ENCODE measurements at regions not wholly inside any gene's neighbourhood (a gene's known extent, or its start where the extent isn't known, plus 50 kb on each side); places are given as distances from the start of the nearest gene placed in this dataset.

DNA sequence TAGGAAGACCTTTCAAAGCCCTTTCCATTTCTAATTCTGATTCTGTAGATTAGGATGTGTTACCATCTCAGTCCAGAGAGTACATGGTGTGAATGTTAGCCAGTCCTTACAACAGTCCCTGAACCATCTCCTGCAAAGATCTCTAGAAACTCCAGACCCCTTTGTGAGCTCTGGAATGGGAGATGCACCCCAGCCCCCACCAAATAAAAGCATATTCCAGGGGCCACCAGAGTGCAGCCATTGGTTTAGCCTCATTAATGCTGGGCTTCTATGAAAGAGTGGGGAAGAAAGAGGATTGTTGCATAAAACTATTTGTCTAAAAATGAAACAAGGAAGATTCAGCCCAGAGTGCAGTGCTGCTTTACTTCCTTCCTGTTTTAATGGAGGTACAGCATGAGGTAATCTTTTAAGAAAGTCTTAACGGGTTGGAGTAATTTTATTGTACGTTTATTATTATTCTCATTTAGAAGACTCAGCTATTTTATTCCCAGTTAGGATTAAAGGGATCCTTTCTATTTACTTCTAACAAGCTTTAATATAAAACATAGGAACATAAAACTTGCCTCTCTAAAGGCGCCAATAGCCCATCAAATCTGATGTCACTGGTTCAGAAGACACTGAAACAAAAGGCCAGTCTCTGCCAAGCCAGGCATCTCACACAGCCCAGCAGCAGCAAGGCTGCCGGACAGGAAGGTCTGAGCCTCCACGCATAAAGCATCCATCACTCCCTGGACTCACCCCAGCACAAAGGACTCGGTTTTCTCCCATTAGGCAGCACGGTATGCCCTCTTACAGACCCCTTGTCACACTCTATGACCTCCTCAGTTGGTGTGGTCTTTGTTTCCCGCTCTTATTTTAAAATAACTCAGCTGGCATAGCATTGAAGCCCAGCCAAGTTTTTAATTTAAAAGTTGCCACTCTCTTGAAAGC, 203.9 kb upstream of the BLID start:
- intact Hi-C loops (cut with micrococcal nuclease), result no loop called here

DNA sequence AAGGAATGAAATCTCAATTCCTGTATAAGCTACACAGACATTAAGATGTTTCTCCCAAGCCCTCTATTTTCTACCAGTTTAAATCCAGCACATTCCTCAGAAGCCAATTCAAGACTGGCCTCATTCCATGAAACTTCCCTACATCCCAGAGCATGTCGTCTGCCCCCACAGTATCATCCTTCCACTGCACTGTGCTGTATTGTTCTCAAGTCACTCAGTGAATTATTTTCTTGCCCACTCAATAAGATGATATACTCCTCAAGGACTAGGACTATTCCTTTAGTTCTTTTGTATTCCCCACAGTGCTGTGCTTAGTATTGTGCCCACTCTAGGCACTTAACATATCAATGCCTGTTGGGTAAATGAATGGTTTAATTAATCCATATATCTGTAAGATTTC, 203.1 kb upstream of the BLID start:
- intact Hi-C loops (cut with micrococcal nuclease), result no loop called here

GRCh38 chr11:122317305-122317704, 201.3 kb upstream of the BLID start:
- intact Hi-C loops (cut with micrococcal nuclease), result no loop called here

GRCh38 chr11:122313581-122313980, 197.6 kb upstream of the BLID start:
- intact Hi-C loops (cut with micrococcal nuclease), result no loop called here

GRCh38 chr11:122311216-122311755, 195.3 kb upstream of the BLID start:
- intact Hi-C loops (cut with micrococcal nuclease), result no loop called here

- intact Hi-C loops (cut with micrococcal nuclease), result no loop called here
Measured at GRCh38 chr11:122310766-122311165, 194.8 kb upstream of the BLID start.

DNA sequence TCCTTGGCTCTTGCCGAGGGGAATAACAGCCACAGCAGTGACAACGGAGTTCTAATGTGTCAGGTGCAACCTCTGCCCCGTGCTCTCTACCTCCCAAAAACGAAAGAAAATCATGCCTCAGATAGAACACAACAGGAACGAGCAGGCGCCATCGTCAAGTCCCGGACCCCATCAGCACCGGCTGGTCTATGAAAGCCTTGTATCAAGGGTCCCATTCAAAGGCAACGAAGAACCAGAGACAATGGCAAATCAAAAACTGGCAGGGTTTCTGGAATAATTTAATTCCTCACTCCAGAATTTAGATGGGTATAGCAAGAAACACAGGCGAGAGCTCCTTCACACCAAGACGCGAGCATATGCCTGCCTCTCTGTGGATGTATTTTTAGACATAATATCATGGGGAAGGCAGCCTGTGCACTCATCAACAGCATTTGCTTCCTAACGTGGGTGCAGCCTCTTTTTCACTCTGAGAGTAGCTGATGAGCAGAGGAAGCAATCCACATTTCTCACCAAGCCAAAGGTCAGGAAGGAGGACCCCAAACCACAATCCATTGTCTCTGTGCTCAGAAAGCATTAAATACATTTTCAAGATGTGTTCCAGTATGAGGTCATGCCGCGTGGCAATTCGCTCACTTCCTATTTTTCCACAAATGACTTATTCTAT, 193.4 kb upstream of the BLID start:
- intact Hi-C loops (cut with micrococcal nuclease), result no loop called here

DNA sequence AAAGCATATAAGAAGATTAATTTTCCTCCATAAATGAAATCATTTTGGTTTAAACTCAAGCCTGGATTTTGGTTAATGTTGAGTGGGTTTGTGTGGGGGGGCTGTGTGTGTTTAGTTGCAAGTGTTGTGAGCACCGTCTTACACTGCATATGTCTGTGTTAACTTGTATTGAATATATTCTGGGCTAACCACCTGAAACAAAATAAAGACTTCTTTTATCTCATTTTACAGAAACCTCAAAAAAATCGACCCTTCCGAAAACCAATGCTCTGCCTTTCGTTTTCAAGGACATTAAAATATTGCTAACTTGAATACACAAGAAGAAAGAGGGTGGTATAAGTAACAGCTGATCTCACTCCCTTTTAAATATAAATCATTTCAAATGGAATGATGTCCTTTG, 192.2 kb upstream of the BLID start:
- intact Hi-C loops (cut with micrococcal nuclease), result no loop called here

DNA sequence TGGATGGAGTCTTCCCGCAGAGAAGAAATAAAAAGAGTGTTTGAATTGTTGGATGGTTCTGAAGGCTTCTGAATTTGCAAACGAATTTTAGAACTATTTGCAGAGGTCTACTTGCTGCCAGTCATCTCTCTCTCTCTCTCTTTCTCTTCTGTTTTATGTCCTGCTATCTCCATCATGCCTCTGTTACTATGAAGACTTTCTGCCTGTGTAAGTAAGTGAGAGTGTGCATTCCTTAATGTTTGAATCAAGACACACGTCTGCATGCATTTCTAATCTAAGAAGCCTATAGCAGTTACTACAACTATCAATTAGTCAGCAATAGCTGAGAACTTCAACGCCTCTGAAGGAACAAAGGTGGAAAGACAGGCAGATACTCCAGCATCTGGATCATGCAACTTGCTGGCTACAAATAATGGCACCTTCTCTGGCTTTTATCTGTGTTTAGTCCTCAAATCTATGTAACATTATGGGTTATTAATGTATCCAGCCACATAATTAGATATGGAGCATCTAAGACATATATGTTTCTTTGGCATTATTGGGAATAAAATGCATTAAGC, 191.5 kb upstream of the BLID start:
- intact Hi-C loops (cut with micrococcal nuclease), result no loop called here

DNA sequence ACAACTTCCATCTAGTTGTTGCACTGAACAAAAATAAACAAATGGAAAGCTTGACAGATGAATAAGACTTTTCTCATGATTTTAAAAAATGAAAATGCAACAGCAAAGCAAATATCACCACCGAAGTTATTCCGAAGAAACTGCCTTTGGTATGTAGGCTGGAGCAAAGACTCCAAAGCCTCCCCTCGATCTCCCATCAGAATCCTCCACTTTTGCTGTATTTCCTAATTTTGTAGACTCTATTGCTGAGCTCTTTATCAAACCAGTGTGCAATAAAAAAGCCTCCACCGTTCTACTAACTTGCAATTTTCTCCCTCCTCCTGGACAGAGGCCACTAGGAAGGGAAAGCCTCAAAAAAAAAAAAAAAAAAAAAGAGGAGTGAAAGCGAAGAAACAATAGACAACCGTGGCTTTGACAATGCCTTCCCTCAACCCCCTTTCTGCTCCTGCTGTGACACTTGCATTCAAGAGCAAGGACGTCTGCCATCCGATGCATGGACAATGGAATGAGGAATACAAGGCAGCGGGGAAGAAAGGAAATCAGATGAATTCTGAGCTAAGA, 190.9 kb upstream of the BLID start:
- intact Hi-C loops (cut with micrococcal nuclease), result no loop called here

DNA sequence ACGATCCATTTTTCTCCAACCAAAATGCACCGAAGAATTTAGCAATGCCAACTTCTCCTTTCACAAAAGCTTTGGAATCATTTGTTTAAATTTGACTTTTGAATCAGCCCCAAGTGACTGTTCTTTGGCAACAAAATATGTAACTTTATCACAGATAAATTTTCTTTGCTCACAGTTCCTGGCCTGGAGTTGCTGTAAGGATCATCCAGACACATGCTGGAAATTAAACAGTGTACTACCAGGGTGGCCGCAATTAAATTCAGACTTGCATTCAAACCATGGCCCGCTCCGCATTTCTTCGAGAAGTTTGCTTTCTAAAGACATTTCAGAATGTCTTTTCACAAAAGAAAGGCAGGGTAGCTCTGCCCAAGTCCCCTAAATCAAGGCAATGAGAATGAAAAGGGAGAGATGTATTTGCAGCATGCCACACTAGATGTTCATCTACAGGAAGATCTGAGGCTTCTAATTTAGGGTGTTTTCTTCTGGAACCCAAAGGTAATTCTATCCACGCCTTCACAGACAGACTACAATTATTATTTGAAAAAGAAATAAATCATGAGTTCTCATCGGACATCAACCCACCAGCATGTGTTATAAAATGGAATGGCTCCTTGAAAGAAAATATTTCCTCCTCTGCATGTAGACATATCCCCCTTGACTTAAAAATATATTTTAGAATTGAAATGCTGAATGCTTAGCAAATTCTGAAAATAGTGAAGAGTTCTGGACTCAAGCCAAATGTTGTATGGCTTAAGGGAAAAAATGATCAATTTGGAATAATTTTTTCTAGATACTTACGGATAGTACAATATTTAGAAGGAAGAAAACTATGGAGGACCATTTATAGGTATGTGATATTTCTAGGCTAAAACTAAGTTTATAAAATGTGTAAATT, 189.7 kb upstream of the BLID start:
- intact Hi-C loops (cut with micrococcal nuclease), result no loop called here

GRCh38 chr11:122304973-122305372, 189.0 kb upstream of the BLID start:
- intact Hi-C loops (cut with micrococcal nuclease), result no loop called here

GRCh38 chr11:122304306-122304705, 188.3 kb upstream of the BLID start:
- intact Hi-C loops (cut with micrococcal nuclease), result no loop called here

- intact Hi-C loops (cut with micrococcal nuclease), result no loop called here
Measured at GRCh38 chr11:122294041-122294440, 178.0 kb upstream of the BLID start.

DNA sequence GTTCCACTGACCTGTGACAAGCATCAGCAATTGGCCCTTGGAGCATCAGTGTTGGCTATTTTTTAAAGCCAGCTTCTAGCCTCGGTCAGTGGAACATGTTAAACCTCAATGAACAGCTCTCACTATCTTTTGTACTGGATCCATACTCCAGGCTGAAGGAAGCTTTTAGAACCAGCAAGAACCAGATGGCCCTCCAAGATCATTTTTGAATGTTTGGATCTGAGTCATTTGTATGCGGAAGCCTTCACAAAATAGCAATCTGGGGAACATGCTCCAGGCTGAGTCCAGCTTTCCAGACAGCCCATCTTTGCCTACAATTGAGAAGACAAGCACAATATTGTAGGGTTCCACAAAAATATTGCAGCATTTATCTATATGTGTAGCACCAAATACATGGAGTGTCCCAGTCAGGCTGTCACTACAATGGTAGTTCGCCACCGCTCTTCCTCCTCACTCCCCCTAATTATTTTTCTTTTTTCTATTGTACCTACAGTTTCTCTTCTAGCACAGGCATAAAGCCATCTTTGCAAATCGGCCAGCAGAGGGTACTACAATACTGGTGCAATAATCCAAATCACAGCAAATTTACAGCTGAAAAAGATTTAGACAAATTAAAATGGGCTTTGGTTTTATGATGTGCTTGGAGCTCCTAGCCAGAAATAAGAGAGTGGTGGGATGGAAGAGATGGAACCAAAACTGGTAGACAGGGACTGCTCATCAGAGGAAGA, 177.4 kb upstream of the BLID start:
- intact Hi-C loops (cut with micrococcal nuclease), result no loop called here

GRCh38 chr11:122287401-122287800, 171.4 kb upstream of the BLID start:
- intact Hi-C loops (cut with micrococcal nuclease), result no loop called here

GRCh38 chr11:122285070-122285988, 169.3 kb upstream of the BLID start:
- intact Hi-C loops (cut with micrococcal nuclease), result no loop called here

- intact Hi-C loops (cut with micrococcal nuclease), result no loop called here
Measured at GRCh38 chr11:122280870-122281269, 164.9 kb upstream of the BLID start.

DNA sequence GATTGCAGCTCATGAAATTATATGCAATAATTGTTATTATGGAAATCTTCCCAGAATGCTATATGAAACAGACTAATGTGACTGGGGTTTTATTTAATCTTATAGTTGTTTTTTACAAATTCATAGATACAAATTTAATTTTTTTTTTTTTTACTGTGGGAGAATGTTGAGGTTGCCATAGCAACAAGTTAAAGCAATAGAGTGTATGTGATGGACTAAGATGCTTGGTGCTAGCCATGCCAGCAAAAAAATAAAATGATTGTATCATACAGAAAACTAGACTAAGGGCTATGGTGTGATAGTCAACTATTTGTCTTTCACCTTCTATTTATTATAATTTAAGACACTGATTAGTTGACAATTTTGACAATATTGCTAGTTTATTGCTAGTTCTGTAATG, 163.2 kb upstream of the BLID start:
- intact Hi-C loops (cut with micrococcal nuclease), result no loop called here

Measured in T-helper 1 cell treated with Interleukin-12 subunit alpha and Interleukin-12 subunit beta and Interleukin-4 antibody, amounts not matched to agents 30 ng/mL and 1 ng/mL, for 36 hours (primary cell).